ENCODE measurements at regions not wholly inside any gene's neighbourhood (a gene's known extent, or its start where the extent isn't known, plus 50 kb on each side); places are given as distances from the start of the nearest gene placed in this dataset.

- TF ChIP-seq HOXA7 (CRISPR knock-in tag; IDR thresholded peaks at IDR 0.05; ENCODE audit: borderline replicate concordance) (no peak), SP2 (tag by site-specific recombination; IDR thresholded peaks at IDR 0.05) (no peak)
Measured at GRCh38 chr10:111811517-111811916, 372.0 kb downstream of the GPAM start (continued).

DNA sequence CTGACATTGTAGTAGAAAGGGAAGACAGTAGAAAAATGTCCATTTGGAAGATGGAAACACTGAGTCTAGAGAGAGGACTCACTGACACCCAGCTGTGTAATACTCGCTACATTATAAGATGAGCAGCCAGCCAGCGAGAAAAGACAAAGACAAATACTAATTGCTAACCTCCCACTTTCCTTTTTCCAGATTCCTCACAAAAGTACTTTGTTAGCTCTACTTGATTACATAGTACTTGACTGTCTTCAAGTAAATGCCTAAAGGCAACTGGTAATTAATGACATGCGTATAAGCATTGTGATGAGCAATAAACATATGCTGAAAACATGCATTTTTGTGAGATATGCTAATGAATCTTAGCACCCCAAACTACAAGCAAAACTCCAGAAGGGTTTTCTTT is 363.1 kb downstream of the GPAM start:
- H3K4me3 ChIP-seq (ENCODE audit: low read depth, low read length): no peak overlapping the region
- H3K9me3 ChIP-seq (ENCODE audit: control insufficient read depth, insufficient read depth, low read depth, low read length): no peaks in the 10 kb centered on the region
- CTCF ChIA-PET: interaction anchor here (0.5 kb wide), 1 partner anchor 12 kb away, joined by 3 read pairs; no protein-coding TSS in a partner anchor
- no peak overlapping the region for H3K27ac ChIP-seq (ENCODE audit: extremely low read depth, low read depth, low read length)
- TF ChIP-seq SP7 (tag by site-specific recombination; IDR thresholded peaks at IDR 0.05): no peak
- no peak for TF ChIP-seq ZNF175 (tag by site-specific recombination; IDR thresholded peaks at IDR 0.05)
- TF ChIP-seq, protein P1, sequence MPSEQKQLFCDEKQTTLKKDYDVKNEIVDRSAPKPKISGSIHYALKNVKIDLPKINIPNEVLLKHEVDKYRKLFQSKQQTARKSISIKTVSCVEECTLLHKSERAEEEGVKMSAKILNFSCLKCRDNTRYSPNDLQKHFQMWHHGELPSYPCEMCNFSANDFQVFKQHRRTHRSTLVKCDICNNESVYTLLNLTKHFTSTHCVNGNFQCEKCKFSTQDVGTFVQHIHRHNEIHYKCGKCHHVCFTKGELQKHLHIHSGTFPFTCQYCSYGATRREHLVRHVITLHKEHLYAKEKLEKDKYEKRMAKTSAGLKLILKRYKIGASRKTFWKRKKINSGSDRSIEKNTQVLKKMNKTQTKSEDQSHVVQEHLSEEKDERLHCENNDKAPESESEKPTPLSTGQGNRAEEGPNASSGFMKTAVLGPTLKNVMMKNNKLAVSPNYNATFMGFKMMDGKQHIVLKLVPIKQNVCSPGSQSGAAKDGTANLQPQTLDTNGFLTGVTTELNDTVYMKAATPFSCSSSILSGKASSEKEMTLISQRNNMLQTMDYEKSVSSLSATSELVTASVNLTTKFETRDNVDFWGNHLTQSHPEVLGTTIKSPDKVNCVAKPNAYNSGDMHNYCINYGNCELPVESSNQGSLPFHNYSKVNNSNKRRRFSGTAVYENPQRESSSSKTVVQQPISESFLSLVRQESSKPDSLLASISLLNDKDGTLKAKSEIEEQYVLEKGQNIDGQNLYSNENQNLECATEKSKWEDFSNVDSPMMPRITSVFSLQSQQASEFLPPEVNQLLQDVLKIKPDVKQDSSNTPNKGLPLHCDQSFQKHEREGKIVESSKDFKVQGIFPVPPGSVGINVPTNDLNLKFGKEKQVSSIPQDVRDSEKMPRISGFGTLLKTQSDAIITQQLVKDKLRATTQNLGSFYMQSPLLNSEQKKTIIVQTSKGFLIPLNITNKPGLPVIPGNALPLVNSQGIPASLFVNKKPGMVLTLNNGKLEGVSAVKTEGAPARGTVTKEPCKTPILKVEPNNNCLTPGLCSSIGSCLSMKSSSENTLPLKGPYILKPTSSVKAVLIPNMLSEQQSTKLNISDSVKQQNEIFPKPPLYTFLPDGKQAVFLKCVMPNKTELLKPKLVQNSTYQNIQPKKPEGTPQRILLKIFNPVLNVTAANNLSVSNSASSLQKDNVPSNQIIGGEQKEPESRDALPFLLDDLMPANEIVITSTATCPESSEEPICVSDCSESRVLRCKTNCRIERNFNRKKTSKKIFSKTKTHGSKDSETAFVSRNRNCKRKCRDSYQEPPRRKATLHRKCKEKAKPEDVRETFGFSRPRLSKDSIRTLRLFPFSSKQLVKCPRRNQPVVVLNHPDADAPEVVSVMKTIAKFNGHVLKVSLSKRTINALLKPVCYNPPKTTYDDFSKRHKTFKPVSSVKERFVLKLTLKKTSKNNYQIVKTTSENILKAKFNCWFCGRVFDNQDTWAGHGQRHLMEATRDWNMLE (tag by site-specific recombination; conservative IDR thresholded peaks at IDR 0.05; ENCODE audit: low read depth): no peak
- TF ChIP-seq ZNF544 (tag by site-specific recombination; IDR thresholded peaks at IDR 0.05): no peak
- no peak for TF ChIP-seq ZNF19 (tag by site-specific recombination; IDR thresholded peaks at IDR 0.05; ENCODE audit: low read depth)
- no peak for TF ChIP-seq ZNF658 (tag by site-specific recombination; IDR thresholded peaks at IDR 0.05)
- no peak for TF ChIP-seq ZXDB (tag by site-specific recombination; IDR thresholded peaks at IDR 0.05)
- no peak for TF ChIP-seq ZNF530 (tag by site-specific recombination; IDR thresholded peaks at IDR 0.05; ENCODE audit: low read depth)
- TF ChIP-seq MYNN (tag by site-specific recombination; IDR thresholded peaks at IDR 0.05; ENCODE audit: borderline replicate concordance): no peak
- TF ChIP-seq, protein P2, sequence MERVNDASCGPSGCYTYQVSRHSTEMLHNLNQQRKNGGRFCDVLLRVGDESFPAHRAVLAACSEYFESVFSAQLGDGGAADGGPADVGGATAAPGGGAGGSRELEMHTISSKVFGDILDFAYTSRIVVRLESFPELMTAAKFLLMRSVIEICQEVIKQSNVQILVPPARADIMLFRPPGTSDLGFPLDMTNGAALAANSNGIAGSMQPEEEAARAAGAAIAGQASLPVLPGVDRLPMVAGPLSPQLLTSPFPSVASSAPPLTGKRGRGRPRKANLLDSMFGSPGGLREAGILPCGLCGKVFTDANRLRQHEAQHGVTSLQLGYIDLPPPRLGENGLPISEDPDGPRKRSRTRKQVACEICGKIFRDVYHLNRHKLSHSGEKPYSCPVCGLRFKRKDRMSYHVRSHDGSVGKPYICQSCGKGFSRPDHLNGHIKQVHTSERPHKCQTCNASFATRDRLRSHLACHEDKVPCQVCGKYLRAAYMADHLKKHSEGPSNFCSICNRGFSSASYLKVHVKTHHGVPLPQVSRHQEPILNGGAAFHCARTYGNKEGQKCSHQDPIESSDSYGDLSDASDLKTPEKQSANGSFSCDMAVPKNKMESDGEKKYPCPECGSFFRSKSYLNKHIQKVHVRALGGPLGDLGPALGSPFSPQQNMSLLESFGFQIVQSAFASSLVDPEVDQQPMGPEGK (tag by site-specific recombination; IDR thresholded peaks at IDR 0.05): no peak
- no peak for TF ChIP-seq ZNF830 (tag by site-specific recombination; IDR thresholded peaks at IDR 0.05; ENCODE audit: low read depth)
- no peak for TF ChIP-seq ZNF335 (tag by site-specific recombination; conservative IDR thresholded peaks at IDR 0.05)
- no peak for TF ChIP-seq ZNF239 (tag by site-specific recombination; IDR thresholded peaks at IDR 0.05)
- TF ChIP-seq ZNF558 (tag by site-specific recombination; IDR thresholded peaks at IDR 0.05): no peak
- TF ChIP-seq, protein P3, sequence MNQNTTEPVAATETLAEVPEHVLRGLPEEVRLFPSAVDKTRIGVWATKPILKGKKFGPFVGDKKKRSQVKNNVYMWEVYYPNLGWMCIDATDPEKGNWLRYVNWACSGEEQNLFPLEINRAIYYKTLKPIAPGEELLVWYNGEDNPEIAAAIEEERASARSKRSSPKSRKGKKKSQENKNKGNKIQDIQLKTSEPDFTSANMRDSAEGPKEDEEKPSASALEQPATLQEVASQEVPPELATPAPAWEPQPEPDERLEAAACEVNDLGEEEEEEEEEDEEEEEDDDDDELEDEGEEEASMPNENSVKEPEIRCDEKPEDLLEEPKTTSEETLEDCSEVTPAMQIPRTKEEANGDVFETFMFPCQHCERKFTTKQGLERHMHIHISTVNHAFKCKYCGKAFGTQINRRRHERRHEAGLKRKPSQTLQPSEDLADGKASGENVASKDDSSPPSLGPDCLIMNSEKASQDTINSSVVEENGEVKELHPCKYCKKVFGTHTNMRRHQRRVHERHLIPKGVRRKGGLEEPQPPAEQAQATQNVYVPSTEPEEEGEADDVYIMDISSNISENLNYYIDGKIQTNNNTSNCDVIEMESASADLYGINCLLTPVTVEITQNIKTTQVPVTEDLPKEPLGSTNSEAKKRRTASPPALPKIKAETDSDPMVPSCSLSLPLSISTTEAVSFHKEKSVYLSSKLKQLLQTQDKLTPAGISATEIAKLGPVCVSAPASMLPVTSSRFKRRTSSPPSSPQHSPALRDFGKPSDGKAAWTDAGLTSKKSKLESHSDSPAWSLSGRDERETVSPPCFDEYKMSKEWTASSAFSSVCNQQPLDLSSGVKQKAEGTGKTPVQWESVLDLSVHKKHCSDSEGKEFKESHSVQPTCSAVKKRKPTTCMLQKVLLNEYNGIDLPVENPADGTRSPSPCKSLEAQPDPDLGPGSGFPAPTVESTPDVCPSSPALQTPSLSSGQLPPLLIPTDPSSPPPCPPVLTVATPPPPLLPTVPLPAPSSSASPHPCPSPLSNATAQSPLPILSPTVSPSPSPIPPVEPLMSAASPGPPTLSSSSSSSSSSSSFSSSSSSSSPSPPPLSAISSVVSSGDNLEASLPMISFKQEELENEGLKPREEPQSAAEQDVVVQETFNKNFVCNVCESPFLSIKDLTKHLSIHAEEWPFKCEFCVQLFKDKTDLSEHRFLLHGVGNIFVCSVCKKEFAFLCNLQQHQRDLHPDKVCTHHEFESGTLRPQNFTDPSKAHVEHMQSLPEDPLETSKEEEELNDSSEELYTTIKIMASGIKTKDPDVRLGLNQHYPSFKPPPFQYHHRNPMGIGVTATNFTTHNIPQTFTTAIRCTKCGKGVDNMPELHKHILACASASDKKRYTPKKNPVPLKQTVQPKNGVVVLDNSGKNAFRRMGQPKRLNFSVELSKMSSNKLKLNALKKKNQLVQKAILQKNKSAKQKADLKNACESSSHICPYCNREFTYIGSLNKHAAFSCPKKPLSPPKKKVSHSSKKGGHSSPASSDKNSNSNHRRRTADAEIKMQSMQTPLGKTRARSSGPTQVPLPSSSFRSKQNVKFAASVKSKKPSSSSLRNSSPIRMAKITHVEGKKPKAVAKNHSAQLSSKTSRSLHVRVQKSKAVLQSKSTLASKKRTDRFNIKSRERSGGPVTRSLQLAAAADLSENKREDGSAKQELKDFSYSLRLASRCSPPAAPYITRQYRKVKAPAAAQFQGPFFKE (tag by site-specific recombination; IDR thresholded peaks at IDR 0.05; ENCODE audit: borderline replicate concordance): no peak
- no peak for TF ChIP-seq ZNF169 (tag by site-specific recombination; IDR thresholded peaks at IDR 0.05)
- no peak for TF ChIP-seq ZNF24 (tag by site-specific recombination; IDR thresholded peaks at IDR 0.05)
- H3K4me1 ChIP-seq (ENCODE audit: control insufficient read depth, insufficient read depth, low read length): no peaks in the 10 kb centered on the region
- POLR2A ChIA-PET: no interaction called here
- H3K36me3 ChIP-seq (ENCODE audit: control insufficient read depth in 2 of 2, insufficient read depth in 1 of 2, low read length in 2 of 2): no peaks in the 10 kb centered on the region

Measured in HEK293 (cell line).